ENCODE measurements at regions not wholly inside any gene's neighbourhood (a gene's known extent, or its start where the extent isn't known, plus 50 kb on each side); places are given as distances from the start of the nearest gene placed in this dataset.

GRCh38 chr4:115972967-115973366, 859.5 kb upstream of the NDST4 start:
- ChIA-PET CTCF (no interaction called here), POLR2A (no interaction called here)
- no peak for DNase-seq
- intact Hi-C loops (cut with micrococcal nuclease; ENCODE audit: unreplicated experiment) = no loop called here
- Histone ChIP-seq H3K9me3 (no peaks in the 10 kb centered on the region), H3K36me3 (ENCODE audit: control insufficient read depth, insufficient read depth, low read length) (no peaks in the 10 kb centered on the region), H3K4me1 (no peaks in the 10 kb centered on the region), H3K4me3 (ENCODE audit: low read depth, low read length) (no peak overlapping the region), H3K27me3 (replicated peaks; ENCODE audit: control insufficient read depth, insufficient read depth, low read length) (no peaks in the 10 kb centered on the region)
- H3K27ac Mint-ChIP-seq (ENCODE audit: unreplicated experiment) = no peak overlapping the region
- no peaks in the 10 kb centered on the region for H3K36me3 Mint-ChIP-seq (ENCODE audit: insufficient read depth, unreplicated experiment)
- no peak for TF ChIP-seq CTCF (IDR thresholded peaks at IDR 0.05; ENCODE audit: insufficient read depth in 1 of 2, low read depth in 1 of 2, low read length in 1 of 2, severe bottlenecking in 1 of 2, unreplicated experiment in 1 of 2)
- no TSS peak for BruUV-seq (replicated peaks)
- no peaks in the 10 kb centered on the region for H3K4me1 Mint-ChIP-seq (ENCODE audit: low read depth, unreplicated experiment)
- H3K27me3 Mint-ChIP-seq (ENCODE audit: insufficient read depth, unreplicated experiment) = no peaks in the 10 kb centered on the region
- H3K9me3 Mint-ChIP-seq (ENCODE audit: unreplicated experiment) = no peaks in the 10 kb centered on the region
- H3K4me3 Mint-ChIP-seq (ENCODE audit: unreplicated experiment) = no peak overlapping the region

- H3K36me3 ChIP-seq (ENCODE audit: control insufficient read depth, insufficient read depth, low read length) = no peaks in the 10 kb centered on the region
- CTCF ChIA-PET = no interaction called here
- H3K27me3 Mint-ChIP-seq (ENCODE audit: insufficient read depth, unreplicated experiment) = no peaks in the 10 kb centered on the region
- no peaks in the 10 kb centered on the region for H3K9me3 ChIP-seq
- intact Hi-C loops (cut with micrococcal nuclease; ENCODE audit: unreplicated experiment) = no loop called here
- H3K4me3 ChIP-seq (ENCODE audit: low read depth, low read length) = no peak overlapping the region
- no peaks in the 10 kb centered on the region for H3K4me1 Mint-ChIP-seq (ENCODE audit: low read depth, unreplicated experiment)
- H3K4me1 ChIP-seq = no peaks in the 10 kb centered on the region
- no TSS peak for BruUV-seq (replicated peaks)
- no peaks in the 10 kb centered on the region for H3K27me3 ChIP-seq (replicated peaks; ENCODE audit: control insufficient read depth, insufficient read depth, low read length)
- POLR2A ChIA-PET = no interaction called here
- H3K36me3 Mint-ChIP-seq (ENCODE audit: insufficient read depth, unreplicated experiment) = no peaks in the 10 kb centered on the region
- no peaks in the 10 kb centered on the region for H3K9me3 Mint-ChIP-seq (ENCODE audit: unreplicated experiment)
- H3K27ac Mint-ChIP-seq (ENCODE audit: unreplicated experiment) = no peak overlapping the region
- no peak overlapping the region for H3K4me3 Mint-ChIP-seq (ENCODE audit: unreplicated experiment)
- DNase-seq = no peak
- no peak for TF ChIP-seq CTCF (IDR thresholded peaks at IDR 0.05; ENCODE audit: insufficient read depth in 1 of 2, low read depth in 1 of 2, low read length in 1 of 2, severe bottlenecking in 1 of 2, unreplicated experiment in 1 of 2)
These were observed 857.4 kb upstream of the NDST4 start for GRCh38 chr4:115970859-115971258.

- no peak for DNase-seq
- Mint-ChIP-seq H3K27me3 (ENCODE audit: insufficient read depth, unreplicated experiment) (no peaks in the 10 kb centered on the region), H3K4me3 (ENCODE audit: unreplicated experiment) (no peak overlapping the region), H3K9me3 (ENCODE audit: unreplicated experiment) (no peaks in the 10 kb centered on the region), H3K36me3 (ENCODE audit: insufficient read depth, unreplicated experiment) (no peaks in the 10 kb centered on the region), H3K4me1 (ENCODE audit: low read depth, unreplicated experiment) (no peaks in the 10 kb centered on the region), H3K27ac (ENCODE audit: unreplicated experiment) (no peak overlapping the region)
- ChIA-PET CTCF (no interaction called here), POLR2A (no interaction called here)
- H3K4me3 ChIP-seq (ENCODE audit: low read depth, low read length) = no peak overlapping the region
- H3K4me1 ChIP-seq = no peaks in the 10 kb centered on the region
- TF ChIP-seq CTCF (IDR thresholded peaks at IDR 0.05; ENCODE audit: insufficient read depth in 1 of 2, low read depth in 1 of 2, low read length in 1 of 2, severe bottlenecking in 1 of 2, unreplicated experiment in 1 of 2) = no peak
- intact Hi-C loops (cut with micrococcal nuclease; ENCODE audit: unreplicated experiment) = no loop called here
- H3K36me3 ChIP-seq (ENCODE audit: control insufficient read depth, insufficient read depth, low read length) = no peaks in the 10 kb centered on the region
- H3K27me3 ChIP-seq (replicated peaks; ENCODE audit: control insufficient read depth, insufficient read depth, low read length) = no peaks in the 10 kb centered on the region
- H3K9me3 ChIP-seq = no peaks in the 10 kb centered on the region
- BruUV-seq (replicated peaks) = no TSS peak
These were observed 856.3 kb upstream of the NDST4 start for GRCh38 chr4:115969756-115970155.
